ENCODE measurements at regions not wholly inside any gene's neighbourhood (a gene's known extent, or its start where the extent isn't known, plus 50 kb on each side); places are given as distances from the start of the nearest gene placed in this dataset.

DNA sequence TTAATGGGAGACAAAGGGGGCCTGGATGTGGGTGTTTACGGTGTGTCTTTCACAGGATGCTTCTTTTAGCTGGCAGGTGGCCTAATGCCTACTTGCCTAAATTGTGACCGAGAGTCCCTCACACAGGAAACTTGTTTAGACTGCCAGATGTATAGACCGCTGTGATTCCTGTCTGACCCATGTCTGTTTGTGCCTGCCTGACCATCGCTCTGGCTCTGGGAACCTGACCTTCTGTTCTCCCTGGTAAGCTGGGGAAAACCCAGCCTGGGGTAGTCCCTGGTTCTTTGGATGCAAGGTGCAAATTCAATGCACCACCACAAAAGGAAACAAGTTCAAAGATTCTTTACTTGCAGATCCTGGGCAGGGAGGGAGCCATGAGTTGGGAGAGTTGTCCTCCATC lies 68.4 kb downstream of the DMRTA2 start:
- TF ChIP-seq, protein P1, sequence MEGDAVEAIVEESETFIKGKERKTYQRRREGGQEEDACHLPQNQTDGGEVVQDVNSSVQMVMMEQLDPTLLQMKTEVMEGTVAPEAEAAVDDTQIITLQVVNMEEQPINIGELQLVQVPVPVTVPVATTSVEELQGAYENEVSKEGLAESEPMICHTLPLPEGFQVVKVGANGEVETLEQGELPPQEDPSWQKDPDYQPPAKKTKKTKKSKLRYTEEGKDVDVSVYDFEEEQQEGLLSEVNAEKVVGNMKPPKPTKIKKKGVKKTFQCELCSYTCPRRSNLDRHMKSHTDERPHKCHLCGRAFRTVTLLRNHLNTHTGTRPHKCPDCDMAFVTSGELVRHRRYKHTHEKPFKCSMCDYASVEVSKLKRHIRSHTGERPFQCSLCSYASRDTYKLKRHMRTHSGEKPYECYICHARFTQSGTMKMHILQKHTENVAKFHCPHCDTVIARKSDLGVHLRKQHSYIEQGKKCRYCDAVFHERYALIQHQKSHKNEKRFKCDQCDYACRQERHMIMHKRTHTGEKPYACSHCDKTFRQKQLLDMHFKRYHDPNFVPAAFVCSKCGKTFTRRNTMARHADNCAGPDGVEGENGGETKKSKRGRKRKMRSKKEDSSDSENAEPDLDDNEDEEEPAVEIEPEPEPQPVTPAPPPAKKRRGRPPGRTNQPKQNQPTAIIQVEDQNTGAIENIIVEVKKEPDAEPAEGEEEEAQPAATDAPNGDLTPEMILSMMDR (IDR thresholded peaks at IDR 0.05; ENCODE audit: insufficient read depth, low read depth, low read length) = no peak
- TF ChIP-seq EZH2 (IDR thresholded peaks at IDR 0.05; ENCODE audit: insufficient read depth, low read length) = no peak

All from astrocyte (in vitro differentiated cells and primary cell).